Dermis blood vessel endothelial cell (primary cell): ENCODE measurements at regions not wholly inside any gene's neighbourhood (a gene's known extent, or its start where the extent isn't known, plus 50 kb on each side); places are given as distances from the start of the nearest gene placed in this dataset.

Source experiments
- DNase-seq: peaks from one replicate; pipeline ENCODE4 v3.0.0; 2010

DNA sequence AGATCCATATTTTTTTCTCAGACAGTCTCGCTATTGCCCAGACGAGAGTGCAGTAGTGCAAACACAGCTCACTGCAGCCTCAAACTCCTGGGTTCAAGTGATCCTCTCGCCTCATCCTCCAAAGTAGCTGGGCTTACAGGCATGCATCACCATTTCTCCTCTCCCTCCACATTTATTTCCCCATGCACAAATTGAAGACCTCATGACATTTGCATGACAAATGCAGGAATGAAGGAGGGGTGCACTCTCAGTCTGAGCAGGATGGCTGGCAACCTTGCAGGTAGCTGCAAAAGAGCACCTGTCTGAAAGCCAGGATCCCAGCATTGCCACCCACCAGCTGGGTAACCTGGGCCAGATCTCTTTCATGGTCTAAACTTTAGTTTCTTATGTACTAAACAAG lies 111.2 kb downstream of the SH3TC2 start:
- no peak for DNase-seq

DNA sequence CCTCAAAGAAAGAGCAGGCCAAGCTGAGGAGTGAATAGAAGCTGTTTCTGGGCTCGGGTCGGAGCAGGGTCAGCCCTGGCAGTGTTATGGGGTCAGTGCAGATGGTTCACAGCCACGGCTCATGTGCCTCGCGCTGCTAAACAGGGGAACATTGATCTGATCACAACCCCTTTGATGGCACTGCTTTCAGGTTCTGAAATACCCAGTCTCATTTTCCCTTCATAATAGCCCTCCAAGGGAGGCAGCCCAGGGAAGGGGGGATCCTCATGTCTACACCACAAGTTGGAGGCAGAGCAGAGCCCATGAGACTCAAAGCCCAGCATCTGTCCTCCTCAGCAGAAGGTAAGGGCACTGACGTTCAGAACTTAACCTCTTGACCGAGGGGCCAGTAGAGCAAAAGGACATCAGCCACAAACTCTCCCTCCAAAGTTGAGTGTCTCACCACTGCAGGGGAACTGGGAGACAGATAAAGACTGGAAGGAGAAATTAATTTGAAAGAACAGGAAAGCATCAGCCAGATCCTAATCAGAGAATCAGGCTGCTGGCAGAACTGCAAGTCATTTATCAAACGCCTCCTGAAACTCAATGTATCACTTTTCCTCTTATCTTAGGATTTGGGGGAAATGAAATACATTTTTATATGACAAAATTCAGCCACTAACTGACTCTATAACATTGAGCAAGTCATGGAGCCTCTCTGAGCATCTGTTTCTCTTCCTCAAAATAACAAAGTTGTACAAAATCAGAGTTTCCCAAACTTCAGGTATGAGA lies 110.6 kb downstream of the SH3TC2 start:
- no peak for DNase-seq

DNA sequence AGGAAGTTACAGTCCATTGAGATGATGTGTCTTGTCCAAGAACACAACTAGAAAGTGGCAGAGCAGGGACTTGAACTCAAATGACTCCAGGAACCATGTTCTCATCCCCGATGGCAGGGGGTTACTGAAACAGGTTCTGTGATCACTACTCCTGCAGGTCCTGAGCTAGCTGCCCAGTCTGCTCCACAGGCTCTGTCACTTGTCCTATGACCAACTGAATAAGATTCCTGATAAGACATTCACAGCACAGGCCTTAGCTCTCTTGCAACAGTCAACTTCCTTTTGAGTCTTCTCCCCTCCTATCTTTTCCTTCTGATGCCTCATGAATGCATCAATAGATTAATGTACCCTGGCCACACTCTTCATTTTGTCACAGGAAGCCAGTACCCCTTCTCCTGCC lies 109.2 kb downstream of the SH3TC2 start:
- no peak for DNase-seq
